DLD1 (cell line): ENCODE measurements at regions not wholly inside any gene's neighbourhood (a gene's known extent, or its start where the extent isn't known, plus 50 kb on each side); places are given as distances from the start of the nearest gene placed in this dataset.
"Not testable (repeated sequence)": the region's sequence is repeated elsewhere in the genome, so short reads cannot be mapped to it uniquely, and the experiment has no call there.

Experiments used
- in situ Hi-C: cut with HindIII; loops from 2 replicates; pipeline ENCODE4 v1.10.0; 2017; ENCODE audit warnings: low sequenced_read_pairs

DNA sequence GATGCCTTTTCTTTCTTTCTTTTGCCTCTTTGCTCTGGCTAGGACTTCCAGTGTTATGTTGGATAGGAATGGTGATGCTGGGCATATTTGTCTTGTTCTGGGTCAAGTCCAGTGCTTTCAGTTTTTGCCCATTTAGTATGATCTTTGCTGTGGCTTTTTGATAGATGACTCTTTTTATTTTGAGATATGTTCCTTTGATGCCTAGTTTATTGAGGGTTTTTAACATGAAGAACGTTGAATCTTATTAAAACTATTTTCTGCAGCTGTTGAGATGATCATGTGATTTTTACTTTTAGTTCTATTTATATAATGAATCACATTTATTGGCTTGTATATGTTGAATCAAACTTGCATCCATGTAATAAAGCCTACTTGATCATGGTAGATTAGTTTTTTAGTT is 363.8 kb upstream of the RASGRP1 start:
- in situ Hi-C loops, result no loop called here

DNA sequence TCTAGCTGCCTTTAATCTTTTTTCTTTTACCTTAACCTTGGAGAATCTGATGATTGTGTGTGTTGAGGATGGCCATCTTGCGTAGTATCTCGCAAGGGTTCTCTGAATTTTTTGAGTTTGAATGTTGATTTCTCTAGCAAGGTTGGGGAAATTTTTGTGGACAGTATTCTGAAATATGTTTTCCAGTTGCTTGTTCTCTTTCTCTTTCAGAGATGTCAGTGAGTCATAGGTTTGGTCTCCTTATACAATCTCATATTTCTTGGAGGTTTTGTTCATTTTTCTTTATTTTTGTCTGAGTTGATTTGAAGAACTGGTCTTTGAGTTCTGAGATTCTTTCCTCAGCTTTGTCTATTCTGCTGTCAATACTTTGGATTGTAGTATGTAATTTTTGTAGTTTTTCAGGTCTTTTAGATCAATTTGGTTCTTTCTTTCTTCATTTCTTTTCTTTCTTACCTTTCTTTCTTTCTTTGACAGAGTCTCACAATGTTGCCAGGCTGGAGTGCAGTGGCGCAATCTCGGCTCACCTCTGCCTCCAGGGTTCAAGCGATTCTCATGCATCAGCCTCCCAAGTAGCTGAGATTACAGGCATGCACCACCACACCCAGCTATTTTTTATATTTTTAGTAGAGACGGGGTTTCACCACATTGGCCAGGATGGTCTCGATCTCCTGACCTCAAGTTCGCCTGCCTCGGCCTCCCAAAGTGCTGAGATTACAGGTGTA is 366.4 kb upstream of the RASGRP1 start:
- in situ Hi-C loops, result no loop called here

DNA sequence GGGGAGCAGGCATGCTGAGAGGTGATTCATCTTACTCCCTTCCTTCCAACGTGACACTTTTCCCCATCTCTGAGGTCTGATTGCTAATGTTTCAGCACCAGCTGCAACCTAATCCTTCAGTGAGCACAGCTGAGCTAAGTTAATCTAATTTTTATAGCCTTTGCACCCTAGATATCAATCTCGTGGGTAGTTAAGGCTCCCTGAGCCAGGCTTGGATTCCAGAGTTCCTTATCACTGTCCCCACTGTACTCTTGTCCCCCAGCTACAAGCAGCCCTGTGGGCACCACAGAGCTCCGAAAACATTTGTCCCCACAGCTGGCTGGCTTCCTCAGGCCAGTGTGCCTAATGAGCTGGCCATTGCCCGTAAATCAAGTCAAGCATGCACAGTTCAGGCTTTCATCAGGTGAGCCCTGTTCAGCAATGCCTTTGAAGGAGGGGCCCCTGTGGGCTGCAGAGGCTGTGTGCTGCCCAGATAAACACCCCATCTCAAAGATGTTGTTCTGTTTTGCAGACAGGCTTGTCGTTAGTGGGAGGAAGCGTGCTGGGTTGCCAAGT is 376.9 kb upstream of the RASGRP1 start:
- in situ Hi-C loops, result no loop called here

DNA sequence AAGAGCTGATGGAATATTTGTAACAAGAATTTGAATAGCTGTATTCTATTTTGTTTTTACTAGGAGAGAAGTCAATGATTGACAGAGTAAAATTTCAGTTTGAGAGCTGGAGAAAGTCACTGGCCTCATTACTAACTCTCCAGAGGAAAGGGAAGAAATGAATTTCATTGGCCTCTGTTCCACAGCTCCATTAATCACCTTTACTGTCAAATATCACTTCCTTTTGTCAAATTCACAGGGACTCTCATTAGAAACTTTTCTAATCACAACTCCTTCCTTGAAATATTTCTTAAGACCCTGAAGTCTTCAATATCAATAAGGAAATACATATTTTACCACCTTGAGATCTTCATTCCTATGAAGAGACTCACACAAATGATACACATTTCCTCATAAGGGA is 379.9 kb upstream of the RASGRP1 start:
- in situ Hi-C loops, result no loop called here

DNA sequence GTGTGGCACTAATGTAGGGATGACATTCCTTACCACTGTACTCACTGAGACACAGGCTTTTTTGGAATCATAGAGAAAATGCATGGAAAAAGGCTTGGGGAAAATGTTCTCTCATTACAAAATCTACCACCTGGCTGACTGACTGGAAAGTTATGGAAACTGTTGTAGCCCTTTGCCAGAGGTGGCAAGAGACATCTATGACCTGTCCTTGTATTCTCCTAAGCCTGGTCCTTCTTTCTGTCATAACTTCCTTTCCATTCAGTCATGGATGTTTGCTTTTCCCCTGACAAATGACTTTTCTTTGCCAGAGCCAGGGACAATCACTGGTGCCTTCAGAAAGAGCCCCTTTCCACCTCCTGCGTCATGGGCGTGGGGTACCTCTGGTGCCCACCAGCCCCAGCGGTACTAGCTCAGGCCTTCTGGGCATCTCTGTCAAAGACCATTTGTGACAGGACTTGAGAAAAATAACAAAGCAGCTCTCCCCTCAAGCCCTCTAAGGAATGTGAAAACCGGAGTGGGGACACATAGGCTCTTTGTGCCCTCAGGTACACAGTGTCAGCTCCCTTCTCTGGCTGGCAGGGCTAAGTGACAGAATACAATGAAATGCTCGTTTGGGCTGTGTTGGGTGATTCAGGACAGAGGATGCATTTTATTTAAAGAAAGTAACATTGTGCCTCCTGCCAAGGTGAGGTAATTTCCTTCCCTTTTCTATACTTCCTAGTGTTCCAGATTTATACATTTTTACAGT is 381.1 kb upstream of the RASGRP1 start:
- in situ Hi-C loops, result no loop called here

DNA sequence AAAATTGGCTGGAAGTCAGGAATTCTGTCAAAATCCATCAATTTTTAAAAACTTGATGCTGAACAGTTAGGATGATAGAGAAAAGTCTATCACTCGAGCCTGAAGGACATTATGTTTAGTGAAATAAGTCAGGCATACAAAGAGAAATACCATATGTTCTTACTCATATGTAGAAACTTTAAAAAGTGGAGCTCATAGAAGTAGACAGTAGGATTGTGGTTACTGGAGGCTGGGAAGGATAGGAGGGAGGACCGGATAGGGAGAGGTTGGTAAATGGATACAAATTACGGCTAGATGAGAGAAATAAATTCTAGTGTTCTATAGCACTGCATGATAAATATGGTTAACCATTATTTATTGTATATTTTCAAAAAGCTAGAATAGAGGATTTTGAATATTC is 389.5 kb upstream of the RASGRP1 start:
- in situ Hi-C loops, result no loop called here

DNA sequence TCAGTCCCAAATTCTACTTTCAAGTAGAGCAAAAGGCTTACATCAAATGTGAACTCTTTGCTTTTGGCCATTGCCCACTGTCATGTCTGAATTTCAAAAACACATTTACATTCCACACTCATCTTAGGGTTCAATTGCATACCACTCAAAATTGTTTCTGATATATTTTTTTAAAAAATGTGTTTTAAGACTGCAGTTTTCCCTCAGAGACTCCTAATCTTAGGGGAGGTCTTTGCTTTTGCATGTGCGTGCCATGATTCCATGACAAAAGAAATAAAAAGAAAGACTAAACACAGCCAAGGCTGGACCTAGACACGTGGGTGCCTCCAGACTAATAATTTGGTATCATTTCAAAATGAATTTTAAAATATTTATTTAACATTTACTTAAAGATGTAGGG is 396.8 kb upstream of the RASGRP1 start:
- in situ Hi-C loops, result no loop called here

DNA sequence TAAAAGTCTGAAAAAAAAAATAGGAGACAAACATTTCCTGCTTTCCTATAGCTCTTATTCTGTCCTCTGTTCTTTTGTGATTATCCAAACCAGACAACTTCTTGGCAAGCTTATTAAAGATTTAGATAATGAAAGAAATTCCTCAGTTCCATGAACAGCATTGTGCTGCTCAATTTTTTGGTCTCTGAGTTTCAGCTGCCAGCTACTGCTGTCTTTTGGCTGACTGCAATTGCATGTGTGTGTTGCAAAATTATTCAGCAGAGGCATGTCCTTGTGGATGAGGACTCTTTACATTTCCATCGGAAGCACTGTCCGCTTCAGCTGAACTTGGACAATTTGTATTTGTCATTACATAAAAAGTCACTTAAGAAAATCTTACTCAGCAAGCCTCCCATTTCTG is 397.3 kb upstream of the RASGRP1 start:
- in situ Hi-C loops, result no loop called here

DNA sequence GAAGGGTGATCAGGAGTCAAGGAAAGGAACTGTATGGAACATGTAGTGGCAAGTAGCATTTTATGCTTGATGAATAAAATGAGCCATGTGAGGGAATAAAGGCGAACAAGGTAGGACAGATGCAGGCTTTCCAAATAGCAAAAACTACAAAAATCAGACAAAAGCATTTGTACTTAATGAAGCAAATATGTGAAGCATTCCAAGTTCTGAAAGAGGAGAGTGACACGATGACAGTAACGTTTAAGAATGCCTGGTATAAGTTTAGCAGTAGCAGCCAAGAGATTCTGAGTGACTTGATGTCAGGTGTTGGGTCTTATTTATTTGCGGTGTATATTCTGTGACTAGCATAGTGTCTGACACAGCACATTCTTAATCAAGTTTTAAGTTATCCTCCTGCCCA is 408.2 kb upstream of the RASGRP1 start:
- in situ Hi-C loops, result no loop called here

DNA sequence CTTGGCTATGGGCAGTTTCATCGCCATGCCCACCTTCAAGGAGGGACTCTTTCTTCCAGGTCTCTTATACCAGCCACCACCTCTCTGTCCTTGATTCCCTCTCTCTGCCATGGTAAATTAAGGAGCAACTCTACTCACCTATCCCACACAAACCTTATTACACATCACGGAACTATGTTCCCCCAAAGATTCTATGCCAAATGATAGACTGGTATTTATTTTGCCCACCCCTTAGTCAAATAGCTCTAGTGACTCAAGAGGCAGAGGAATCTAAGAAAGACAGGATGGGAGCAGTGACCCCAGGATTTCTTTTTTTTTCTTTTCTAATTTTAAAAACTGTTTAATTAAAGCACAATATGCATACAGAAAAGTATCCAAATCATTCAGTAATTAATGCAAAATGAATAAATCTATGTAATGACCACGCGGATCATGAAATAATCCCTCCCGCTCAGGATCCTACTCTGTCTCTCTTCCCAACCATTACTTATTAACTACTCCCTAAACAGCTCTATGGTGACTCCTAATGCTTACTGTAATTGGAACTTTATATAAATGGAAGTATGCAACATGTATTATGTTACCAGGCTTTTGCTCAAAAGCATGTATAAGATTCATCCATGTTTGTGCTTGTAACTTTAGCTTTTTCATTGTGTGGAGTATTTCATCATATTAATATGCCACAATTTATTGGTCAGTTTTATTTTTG is 410.8 kb upstream of the RASGRP1 start:
- in situ Hi-C loops, result no loop called here

DNA sequence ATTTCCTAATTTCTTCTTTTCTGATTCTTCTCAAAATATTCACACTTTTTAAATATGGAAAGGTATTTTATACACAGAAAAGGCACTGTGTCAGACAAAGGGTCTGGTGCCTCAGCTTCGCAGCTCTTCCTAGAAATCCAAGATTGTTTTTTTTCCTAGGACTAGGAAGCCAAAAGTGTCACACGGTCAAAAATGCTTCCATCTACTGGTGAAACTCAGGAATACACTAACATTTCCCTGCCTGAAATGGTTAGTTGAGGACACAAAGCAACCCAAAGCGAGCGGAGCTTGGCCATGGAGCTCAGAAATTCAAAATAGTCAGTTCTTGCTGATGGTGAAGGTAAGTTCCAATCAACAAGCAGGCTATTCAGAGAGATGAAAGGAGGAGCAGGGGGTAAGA is 426.5 kb upstream of the RASGRP1 start:
- in situ Hi-C loops, result no loop called here

DNA sequence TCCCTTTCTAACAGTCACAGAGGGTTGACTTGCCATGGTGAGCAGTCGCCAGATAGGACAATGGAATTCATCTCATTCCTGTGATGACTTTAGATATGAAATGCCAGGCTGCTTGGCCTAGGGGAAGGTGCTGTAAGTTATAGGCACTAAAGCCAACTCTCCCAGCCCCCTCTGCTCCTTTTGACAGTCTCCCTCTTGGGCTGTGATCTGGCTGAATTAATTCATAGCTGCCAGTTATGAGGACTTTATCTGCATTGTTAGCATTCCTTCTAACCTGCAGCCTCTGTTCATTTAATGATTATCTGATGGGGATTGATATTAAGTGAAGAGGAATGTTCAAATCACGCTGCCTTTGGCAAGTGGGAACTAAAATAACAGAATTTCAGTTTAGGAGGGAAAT is 427.1 kb upstream of the RASGRP1 start:
- in situ Hi-C loops, result no loop called here

DNA sequence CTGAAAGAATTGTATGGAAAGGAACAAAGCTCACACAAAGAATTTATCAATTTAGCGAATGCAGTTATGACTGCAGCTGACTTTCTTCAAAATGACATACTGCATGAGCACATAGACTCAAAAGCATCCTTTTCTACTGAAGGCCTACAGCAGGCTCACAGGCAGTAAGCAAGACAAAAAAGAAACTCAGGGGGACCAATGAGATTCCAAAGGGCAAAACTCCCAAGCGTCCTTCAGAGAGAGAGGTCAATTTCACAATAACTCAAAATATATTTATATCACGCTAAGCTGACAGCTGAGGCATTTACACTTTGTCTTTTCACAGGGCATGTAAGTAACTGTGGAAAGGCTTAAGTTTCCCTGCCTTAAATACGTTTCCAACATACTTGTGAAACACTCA is 427.9 kb upstream of the RASGRP1 start:
- in situ Hi-C loops, result no loop called here

DNA sequence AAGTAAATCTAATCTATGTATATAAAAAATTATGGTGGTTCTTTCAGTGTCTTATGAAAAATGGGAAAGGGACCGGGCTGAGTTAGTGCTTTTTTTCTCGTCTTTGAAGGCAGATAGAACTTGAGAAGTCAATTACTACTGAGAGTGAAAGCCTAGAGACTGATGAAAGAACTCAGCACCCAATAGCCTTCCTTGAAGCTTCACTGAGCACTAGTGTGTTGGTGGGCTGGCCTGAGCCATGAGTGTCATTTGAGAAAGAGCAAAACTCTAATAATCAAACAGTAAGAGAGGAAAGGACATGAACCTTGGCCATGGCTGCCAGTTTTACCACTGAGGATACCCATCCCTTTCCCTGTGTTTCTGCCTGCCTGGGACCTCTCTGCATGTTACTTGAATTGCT is 428.3 kb upstream of the RASGRP1 start:
- in situ Hi-C loops, result no loop called here

DNA sequence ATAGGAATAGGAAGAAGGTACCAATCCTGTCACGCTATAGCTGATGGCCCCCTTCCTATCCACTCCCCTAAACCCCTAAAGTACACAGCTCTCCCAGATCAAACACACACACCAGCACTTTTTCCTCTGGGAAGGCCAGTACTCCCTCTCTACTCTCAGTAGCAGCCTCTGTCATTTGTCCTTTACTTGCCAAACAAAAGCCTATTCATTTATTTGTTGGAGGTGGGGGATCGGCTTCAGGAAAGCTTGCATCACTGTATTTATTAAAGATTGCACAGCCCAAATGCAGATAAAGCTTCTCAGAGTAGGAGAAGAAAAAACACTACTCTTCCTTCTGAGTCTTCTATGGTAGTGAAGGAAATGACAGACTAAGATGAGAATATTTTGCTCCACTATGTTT is 429.7 kb upstream of the RASGRP1 start:
- in situ Hi-C loops, result no loop called here

DNA sequence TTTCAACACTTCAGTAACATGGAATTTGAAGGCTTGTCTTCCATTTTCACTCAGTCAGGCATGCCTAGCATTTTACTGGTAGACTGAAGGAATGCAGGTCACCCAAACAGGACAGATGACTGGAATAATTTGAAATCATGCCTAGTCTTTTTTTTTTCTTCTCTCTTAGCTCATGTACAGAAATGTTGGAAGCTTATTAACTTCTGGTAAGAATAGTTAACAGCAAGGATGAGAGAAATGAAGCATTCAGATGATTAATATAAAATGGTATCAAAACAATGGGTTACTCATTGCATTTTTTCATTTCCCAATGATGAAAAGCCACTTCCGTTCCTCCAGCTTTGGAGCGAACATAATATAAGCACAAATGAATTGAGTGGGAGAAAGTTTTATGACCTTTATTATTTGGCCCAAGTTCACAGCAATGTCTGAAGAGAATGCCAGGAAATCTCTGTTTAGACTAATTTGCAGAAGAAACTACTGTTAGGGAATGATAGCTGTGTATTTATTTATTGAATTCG is 431.6 kb upstream of the RASGRP1 start:
- in situ Hi-C loops, result no loop called here

DNA sequence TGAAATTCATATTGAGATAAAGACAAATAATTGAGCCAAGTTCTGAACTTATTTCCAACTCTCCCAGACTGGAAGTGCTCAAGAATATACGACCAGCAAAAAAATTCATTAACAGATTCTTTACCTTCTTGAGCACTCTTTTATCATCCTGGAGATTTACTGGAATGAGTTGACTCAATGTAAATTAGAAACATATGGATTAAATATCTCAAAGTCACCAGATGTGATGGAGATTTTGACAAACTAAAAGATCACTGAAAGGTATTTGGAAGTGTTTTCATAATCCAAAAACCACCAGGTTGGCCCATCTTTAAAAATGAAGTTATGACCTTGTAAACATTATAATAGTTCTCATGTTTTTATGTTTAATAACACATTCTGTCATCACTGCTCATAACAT is 433.2 kb upstream of the RASGRP1 start:
- in situ Hi-C loops, result no loop called here

DNA sequence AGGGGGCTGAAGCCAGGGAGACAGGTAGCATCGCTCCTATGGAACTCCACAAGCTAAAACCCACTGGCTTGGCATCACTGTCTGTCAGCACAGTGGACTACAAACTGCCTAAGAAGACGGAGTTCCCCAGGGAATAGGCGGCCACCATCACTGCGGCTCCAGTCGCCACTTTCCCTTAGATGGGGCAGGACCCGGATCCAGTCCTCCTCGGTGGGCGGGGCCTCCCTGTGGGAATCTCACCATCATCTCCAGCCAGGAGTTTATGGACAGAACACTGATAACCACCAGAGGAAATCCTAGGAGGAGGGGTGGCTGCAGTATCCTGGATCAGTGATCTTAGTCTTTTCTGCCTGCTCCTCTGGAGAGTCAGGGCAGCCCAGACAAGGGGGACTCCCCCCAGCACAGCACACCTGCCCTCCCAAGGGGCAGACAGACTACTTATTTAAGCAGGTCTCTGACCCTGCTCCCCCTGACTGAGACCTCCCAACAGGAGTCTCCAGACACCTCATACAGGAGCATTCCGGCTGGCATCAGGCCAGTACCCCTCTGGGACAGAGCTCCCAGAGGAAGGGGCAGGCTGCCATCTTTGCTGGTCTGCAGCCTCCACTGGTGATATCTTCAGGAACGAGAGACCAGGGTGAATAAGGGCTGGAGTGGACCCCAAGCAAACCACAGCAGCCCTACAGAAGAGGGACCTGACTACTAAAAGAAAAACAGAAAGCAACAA is 435.6 kb upstream of the RASGRP1 start:
- in situ Hi-C loops, result no loop called here

DNA sequence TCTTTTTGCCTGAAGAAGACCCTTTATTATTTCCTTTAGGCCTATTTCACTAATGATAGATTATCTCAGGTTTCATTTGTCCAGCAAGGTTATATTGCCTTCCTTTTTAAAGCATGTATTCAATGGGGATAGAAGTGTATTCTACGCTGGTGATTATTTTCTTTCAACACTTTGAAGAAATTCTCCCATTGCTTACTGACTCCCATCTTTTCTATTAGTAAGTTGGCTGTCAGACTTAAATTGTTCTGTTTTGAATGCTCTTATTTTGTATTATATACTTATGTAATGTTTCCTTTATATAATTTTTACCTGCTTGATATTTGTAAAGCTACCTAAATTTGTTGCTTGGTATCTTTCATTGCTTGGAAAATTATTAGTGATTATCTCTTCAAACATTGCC is 445.1 kb upstream of the RASGRP1 start:
- in situ Hi-C loops, result no loop called here

DNA sequence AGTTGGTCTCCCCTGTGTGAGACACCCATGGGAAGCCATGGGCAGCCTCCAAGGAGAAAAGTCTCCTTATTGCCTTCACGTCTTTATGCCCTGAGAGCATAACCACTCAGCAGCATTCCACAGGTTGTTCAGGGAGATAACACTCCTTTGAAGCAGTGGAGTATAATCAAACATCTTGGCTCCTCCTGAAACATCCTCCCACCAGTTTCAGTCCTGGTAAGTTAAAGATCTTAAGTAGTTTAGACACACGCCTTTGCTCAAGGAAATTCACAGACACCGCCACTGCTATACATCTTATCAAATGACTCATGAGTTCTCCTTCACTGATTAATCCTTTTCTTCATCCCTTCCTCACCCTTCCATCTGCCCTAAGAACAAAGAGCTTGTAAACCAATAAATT is 446.5 kb upstream of the RASGRP1 start:
- in situ Hi-C loops, result not testable (repeated sequence)

DNA sequence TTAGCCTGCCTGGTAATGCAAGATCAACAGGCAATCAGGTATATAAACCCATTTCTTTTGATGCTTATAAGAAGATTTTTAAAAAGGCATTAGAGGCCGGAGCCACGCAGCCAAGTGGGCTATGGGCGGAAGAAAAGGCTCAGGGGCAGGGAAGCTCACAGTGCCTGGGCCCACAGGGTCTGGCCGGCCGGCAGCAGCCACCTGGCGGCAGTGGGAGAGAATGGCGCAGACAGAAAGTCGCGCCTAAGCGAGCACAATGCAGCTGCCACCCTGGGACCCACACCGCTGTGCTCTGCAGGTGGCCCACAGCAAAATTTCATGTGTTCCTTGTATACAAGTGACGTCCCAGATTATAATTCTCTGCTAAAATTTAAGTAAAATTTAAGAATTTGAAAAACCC is 448.6 kb upstream of the RASGRP1 start:
- in situ Hi-C loops, result no loop called here
